A673 (cell line): ENCODE measurements at regions not wholly inside any gene's neighbourhood (a gene's known extent, or its start where the extent isn't known, plus 50 kb on each side); places are given as distances from the start of the nearest gene placed in this dataset.

Experiments used
- EZH2 ChIP-seq: fragments of 200-600 bp; sonication (generic); IDR thresholded peaks from 2 replicates; pipeline ENCODE4 v1.6.1; 2017; ENCODE audit warnings: borderline replicate concordance, low read depth, mild to moderate bottlenecking, mixed read lengths, antibody characterized with exemption, low read length; ENCODE audit not compliant: poor library complexity, severe bottlenecking
- TF ChIP-seq, protein P1 (sequence below): fragments of 300-800, 200-600 bp; sonication (generic); conservative IDR thresholded peaks from 2 replicates; pipeline ENCODE4 v1.5.1; 2017; ENCODE audit warnings: low read depth, mild to moderate bottlenecking, antibody characterized with exemption, low read length, moderate library complexity, mixed read lengths

GRCh38 chr18:39711701-39712100 is 2146.1 kb upstream of the CELF4 start:
- TF ChIP-seq, protein P1, sequence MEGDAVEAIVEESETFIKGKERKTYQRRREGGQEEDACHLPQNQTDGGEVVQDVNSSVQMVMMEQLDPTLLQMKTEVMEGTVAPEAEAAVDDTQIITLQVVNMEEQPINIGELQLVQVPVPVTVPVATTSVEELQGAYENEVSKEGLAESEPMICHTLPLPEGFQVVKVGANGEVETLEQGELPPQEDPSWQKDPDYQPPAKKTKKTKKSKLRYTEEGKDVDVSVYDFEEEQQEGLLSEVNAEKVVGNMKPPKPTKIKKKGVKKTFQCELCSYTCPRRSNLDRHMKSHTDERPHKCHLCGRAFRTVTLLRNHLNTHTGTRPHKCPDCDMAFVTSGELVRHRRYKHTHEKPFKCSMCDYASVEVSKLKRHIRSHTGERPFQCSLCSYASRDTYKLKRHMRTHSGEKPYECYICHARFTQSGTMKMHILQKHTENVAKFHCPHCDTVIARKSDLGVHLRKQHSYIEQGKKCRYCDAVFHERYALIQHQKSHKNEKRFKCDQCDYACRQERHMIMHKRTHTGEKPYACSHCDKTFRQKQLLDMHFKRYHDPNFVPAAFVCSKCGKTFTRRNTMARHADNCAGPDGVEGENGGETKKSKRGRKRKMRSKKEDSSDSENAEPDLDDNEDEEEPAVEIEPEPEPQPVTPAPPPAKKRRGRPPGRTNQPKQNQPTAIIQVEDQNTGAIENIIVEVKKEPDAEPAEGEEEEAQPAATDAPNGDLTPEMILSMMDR = no peak
- no peak for TF ChIP-seq EZH2
